ENCODE measurements at regions not wholly inside any gene's neighbourhood (a gene's known extent, or its start where the extent isn't known, plus 50 kb on each side); places are given as distances from the start of the nearest gene placed in this dataset.

- DNase-seq (ENCODE audit: extremely low read depth in 1 of 11, low read depth in 9 of 11, low spot score in 4 of 11): no peak
Measured at GRCh38 chr2:195390686-195391321, 266.2 kb upstream of the SLC39A10 start.

GRCh38 chr2:195388028-195388427 is 269.0 kb upstream of the SLC39A10 start:
- DNase-seq (ENCODE audit: extremely low read depth in 1 of 11, low read depth in 9 of 11, low spot score in 4 of 11): no peak

DNA sequence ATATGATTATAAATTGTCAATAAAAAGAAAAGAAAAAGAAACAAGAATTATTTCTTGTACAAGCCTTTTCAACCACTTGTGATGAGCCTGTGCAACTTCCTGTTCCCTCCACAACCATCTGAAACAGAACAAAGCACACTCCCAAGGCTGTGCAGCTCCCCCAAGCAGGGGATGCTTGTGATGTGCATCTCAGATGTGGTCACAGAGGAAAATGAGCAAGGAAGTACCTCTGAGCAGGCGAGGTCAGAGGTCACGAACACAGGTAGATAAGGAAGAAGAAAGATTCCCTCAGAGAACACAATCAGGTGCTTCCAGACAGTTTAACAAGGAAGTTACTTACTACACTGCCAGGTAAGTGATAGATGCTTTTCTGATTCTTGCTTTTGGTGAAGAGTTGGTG is 274.8 kb upstream of the SLC39A10 start:
- DNase-seq (ENCODE audit: extremely low read depth in 1 of 11, low read depth in 9 of 11, low spot score in 4 of 11): no peak

DNA sequence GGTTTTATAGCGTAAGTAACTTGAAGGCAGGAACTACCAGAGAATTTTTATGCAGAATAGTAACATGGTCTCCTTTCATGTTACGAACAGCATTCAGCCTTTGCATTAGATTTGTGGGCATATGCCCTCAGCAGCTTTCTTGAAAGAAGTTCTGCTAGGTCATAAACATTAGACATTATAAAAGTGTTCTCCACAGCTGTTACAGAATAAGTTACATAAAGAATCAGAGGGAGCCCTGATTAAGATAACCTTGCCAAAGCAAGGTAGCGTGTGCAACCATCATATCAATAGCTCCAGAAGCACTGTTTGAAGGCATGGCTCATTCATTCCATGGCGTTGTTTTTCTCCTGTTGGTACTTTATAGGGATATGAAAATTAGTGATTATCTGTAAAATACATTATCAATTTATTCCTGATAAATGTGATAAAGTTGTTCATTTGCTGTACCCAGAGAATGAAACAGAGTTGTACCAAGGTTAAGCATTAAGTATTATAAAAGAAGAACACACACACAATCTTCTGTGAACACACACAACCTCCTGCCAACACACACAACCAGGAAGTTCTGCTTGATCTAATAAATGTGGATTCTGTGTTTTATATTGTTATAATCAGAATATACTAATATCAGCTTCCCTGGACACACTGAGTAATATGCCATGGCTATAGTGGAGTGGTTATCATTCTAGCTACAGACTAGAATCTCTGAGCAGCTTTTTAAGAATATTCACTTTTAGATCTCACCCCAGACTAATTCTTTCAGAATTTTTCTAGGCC is 286.7 kb upstream of the SLC39A10 start:
- no peak for DNase-seq (ENCODE audit: extremely low read depth in 1 of 11, low read depth in 9 of 11, low spot score in 4 of 11)

GRCh38 chr2:195369218-195369587 is 287.8 kb upstream of the SLC39A10 start:
- no peak for DNase-seq (ENCODE audit: extremely low read depth in 1 of 11, low read depth in 9 of 11, low spot score in 4 of 11)

GRCh38 chr2:195368249-195369217 is 288.5 kb upstream of the SLC39A10 start:
- no peak for DNase-seq (ENCODE audit: extremely low read depth in 1 of 11, low read depth in 9 of 11, low spot score in 4 of 11)

GRCh38 chr2:195367809-195368208 is 289.2 kb upstream of the SLC39A10 start:
- no peak for DNase-seq (ENCODE audit: extremely low read depth in 1 of 11, low read depth in 9 of 11, low spot score in 4 of 11)

- no peak for DNase-seq (ENCODE audit: extremely low read depth in 1 of 11, low read depth in 9 of 11, low spot score in 4 of 11)
Measured at GRCh38 chr2:195364015-195364965, 292.7 kb upstream of the SLC39A10 start.

DNA sequence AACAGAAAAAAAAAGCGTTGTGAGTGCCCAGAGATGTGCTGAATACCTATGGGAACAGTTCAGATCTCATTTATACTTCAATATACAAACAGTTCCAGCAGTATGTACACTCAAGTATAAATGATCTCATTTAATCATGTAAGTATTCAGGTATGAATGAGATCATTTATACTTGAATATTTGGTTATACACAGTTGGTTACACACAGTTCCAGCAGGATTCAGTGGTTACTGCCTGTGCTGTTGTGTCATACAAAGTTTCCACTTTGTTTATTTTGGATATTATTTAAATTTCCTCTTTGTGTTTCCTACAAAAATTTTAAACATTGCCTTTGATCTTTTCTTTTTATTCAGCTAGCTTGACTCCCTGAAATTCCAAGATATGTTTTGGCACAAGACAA is 293.5 kb upstream of the SLC39A10 start:
- no peak for DNase-seq (ENCODE audit: extremely low read depth in 1 of 11, low read depth in 9 of 11, low spot score in 4 of 11)

DNA sequence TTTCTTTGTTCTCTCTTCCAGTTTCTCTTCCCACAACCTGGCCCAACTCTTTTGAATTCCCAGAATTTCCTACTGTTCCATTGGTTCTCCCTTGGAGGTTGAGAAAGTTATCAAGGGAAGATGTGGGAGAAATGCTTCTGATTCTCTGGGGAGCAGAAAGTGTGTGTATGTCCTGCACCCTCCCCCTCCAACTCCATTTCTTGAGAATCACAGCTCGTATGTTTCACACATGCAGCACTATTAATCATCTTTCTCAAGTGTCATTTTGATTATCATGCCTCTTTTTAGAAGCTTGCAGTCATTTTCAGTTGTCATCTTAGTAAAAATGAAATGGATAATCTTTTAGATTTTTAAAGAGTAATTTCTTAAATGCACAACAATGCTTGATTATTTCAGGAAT is 296.8 kb upstream of the SLC39A10 start:
- no peak for DNase-seq (ENCODE audit: extremely low read depth in 1 of 11, low read depth in 9 of 11, low spot score in 4 of 11)

GRCh38 chr2:195359043-195359735 is 297.8 kb upstream of the SLC39A10 start:
- DNase-seq (ENCODE audit: extremely low read depth in 1 of 11, low read depth in 9 of 11, low spot score in 4 of 11): no peak

- no peak for DNase-seq (ENCODE audit: extremely low read depth in 1 of 11, low read depth in 9 of 11, low spot score in 4 of 11)
Measured at GRCh38 chr2:195356920-195357440, 300.0 kb upstream of the SLC39A10 start.

GRCh38 chr2:195356026-195356425 is 301.0 kb upstream of the SLC39A10 start:
- no peak for DNase-seq (ENCODE audit: extremely low read depth in 1 of 11, low read depth in 9 of 11, low spot score in 4 of 11)

GRCh38 chr2:195352581-195352980 is 304.4 kb upstream of the SLC39A10 start:
- DNase-seq (ENCODE audit: extremely low read depth in 1 of 11, low read depth in 9 of 11, low spot score in 4 of 11): no peak

DNA sequence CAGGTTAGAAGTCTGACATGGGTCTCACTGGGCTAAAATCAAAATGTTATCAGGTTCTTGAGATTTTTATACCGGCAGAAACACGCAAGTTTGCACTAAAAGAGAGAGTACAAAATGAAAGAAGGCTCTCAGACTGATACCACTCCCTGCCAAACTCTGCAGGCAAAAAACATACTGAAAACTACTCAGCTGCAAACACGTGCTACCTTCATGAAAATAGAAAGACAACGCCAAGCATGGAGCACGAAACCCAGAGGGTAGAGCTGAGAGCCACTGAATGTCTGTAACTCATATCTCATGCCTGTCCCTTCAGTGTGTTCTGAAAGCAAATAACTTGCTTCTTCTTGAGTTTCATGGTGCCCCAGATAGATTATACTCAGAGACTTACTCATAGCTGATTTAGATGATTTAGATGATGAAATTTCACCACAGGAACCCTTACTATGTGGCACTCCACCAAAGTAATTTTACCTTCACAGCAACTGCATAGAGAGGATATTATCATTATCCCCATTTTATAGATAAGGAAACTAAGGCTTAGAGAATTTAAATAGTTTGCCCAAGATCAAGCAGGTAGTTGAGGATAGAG is 313.0 kb upstream of the SLC39A10 start:
- no peak for DNase-seq (ENCODE audit: extremely low read depth in 1 of 11, low read depth in 9 of 11, low spot score in 4 of 11)

- DNase-seq (ENCODE audit: extremely low read depth in 1 of 11, low read depth in 9 of 11, low spot score in 4 of 11): no peak
Measured at GRCh38 chr2:195343540-195343939, 313.5 kb upstream of the SLC39A10 start.

- no peak for DNase-seq (ENCODE audit: extremely low read depth in 1 of 11, low read depth in 9 of 11, low spot score in 4 of 11)
Measured at GRCh38 chr2:195342061-195342460, 315.0 kb upstream of the SLC39A10 start.

DNA sequence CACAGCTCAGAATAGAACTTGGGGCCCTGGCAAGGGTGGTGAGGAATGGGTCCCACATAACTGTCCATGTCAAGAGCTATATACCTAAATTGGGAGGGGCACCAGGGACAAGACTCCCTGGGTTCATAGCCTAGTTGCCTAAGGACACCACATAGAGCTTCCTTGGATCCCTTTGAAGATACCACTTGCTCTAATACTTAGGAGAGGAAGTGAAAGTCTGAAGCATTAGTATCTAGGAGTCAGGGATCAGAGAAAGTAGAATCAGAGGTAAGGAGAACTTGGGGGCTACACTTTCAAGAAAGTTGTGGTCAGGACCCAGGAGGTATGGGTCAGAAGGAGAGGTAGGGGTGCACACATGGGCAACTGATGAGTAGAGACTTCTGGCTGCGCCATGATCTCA is 318.2 kb upstream of the SLC39A10 start:
- no peak for DNase-seq (ENCODE audit: extremely low read depth in 1 of 11, low read depth in 9 of 11, low spot score in 4 of 11)
